HEK293 (cell line): ENCODE measurements at regions not wholly inside any gene's neighbourhood (a gene's known extent, or its start where the extent isn't known, plus 50 kb on each side); places are given as distances from the start of the nearest gene placed in this dataset.

Experiments used
- CTCF ChIA-PET: fragments of 350-600 bp; formaldehyde crosslinking; extraction: SDS; loops from one replicate; lab custom pipeline; 2021; ENCODE audit warnings: antibody characterized with exemption; lab: Yijun Ruan, JAX
- POLR2A ChIA-PET: fragments of 300-600 bp; formaldehyde crosslinking; extraction: SDS; loops from one replicate; lab custom pipeline; 2020; ENCODE audit warnings: antibody characterized with exemption, inconsistent platforms; lab: Yijun Ruan, JAX
- H3K27ac ChIP-seq: fragments of 200-500 bp; sonication (Bioruptor generic); 2 replicates; pipeline ENCODE4 v1.5.1; 2014; ENCODE audit warnings: low read depth, low read length, control low read depth, inconsistent platforms; ENCODE audit errors: extremely low read depth
- H3K36me3 ChIP-seq, 2 experiments: fragments of 200-500 bp in 1 of 2; sonication (Bioruptor generic) in 1 of 2; 1 replicate in 1 of 2; 2 replicates in 1 of 2; pipeline ENCODE4 v1.5.1; 2014 to 2017; ENCODE audit warnings: inconsistent platforms in 2 of 2, low read length in 2 of 2; ENCODE audit not compliant: control insufficient read depth in 2 of 2, insufficient read depth in 1 of 2
- H3K4me1 ChIP-seq: fragments of 200-500 bp; sonication (Bioruptor generic); 2 replicates; pipeline ENCODE4 v1.5.1; 2014; ENCODE audit warnings: mild to moderate bottlenecking, low read length, inconsistent platforms; ENCODE audit not compliant: control insufficient read depth, insufficient read depth
- H3K4me3 ChIP-seq: 2 replicates; pipeline ENCODE4 v1.5.1; 2011; ENCODE audit warnings: low read depth, mild to moderate bottlenecking, control low read depth, low read length, moderate library complexity
- H3K9me3 ChIP-seq: fragments of 200-500 bp; sonication (Bioruptor generic); 2 replicates; pipeline ENCODE4 v1.5.1; 2014; ENCODE audit warnings: low read depth, low read length, inconsistent platforms; ENCODE audit not compliant: control insufficient read depth, insufficient read depth
- AEBP2 ChIP-seq: fragments of 450-650 bp; formaldehyde crosslinking; IDR thresholded peaks from 2 replicates; pipeline ENCODE4 v1.5.1; 2016; ENCODE audit warnings: missing biosample characterization, missing genetic modification characterization, borderline replicate concordance
- IKZF3 ChIP-seq: fragments of 450-650 bp; IDR thresholded peaks from 2 replicates; pipeline ENCODE4 v1.5.0; 2018; ENCODE audit warnings: missing biosample characterization, mild to moderate bottlenecking, missing genetic modification characterization, moderate library complexity
- KLF10 ChIP-seq: fragments of 450-650 bp; IDR thresholded peaks from 2 replicates; pipeline ENCODE4 v1.5.1; 2018; ENCODE audit warnings: missing biosample characterization, mild to moderate bottlenecking, missing genetic modification characterization
- KLF7 ChIP-seq: fragments of 450-650 bp; formaldehyde crosslinking; IDR thresholded peaks from 2 replicates; pipeline ENCODE4 v1.5.1; 2016; ENCODE audit warnings: missing biosample characterization, missing genetic modification characterization, borderline replicate concordance
- REPIN1 ChIP-seq: fragments of 450-650 bp; formaldehyde crosslinking; IDR thresholded peaks from 2 replicates; pipeline ENCODE4 v1.5.1; 2017; ENCODE audit warnings: missing biosample characterization, missing genetic modification characterization, low read depth
- SALL2 ChIP-seq: fragments of 450-650 bp; formaldehyde crosslinking; IDR thresholded peaks from 2 replicates; pipeline ENCODE4 v1.5.0; 2017; ENCODE audit warnings: missing biosample characterization, mild to moderate bottlenecking, missing genetic modification characterization, borderline replicate concordance
- YY2 ChIP-seq: fragments of 450-650 bp; formaldehyde crosslinking; IDR thresholded peaks from 2 replicates; pipeline ENCODE4 v1.5.1; 2016; ENCODE audit warnings: missing biosample characterization, missing genetic modification characterization
- ZEB2 ChIP-seq: fragments of 450-650 bp; formaldehyde crosslinking; IDR thresholded peaks from 2 replicates; pipeline ENCODE4 v1.5.1; 2016; ENCODE audit warnings: missing biosample characterization, missing genetic modification characterization
- ZFHX2 ChIP-seq: fragments of 450-650 bp; formaldehyde crosslinking; conservative IDR thresholded peaks from 2 replicates; pipeline ENCODE4 v1.5.1; 2016; ENCODE audit warnings: missing biosample characterization, missing genetic modification characterization
- ZFP69B ChIP-seq: fragments of 450-650 bp; formaldehyde crosslinking; IDR thresholded peaks from 2 replicates; pipeline ENCODE4 v1.5.1; 2016; ENCODE audit warnings: missing biosample characterization, missing genetic modification characterization
- ZNF112 ChIP-seq: fragments of 450-650 bp; formaldehyde crosslinking; IDR thresholded peaks from 2 replicates; pipeline ENCODE4 v1.5.0; 2017; ENCODE audit warnings: missing biosample characterization, missing genetic modification characterization
- ZNF121 ChIP-seq: fragments of 450-650 bp; formaldehyde crosslinking; IDR thresholded peaks from 2 replicates; pipeline ENCODE4 v1.5.1; 2016; ENCODE audit warnings: missing biosample characterization, missing genetic modification characterization
- ZNF133 ChIP-seq: fragments of 450-650 bp; formaldehyde crosslinking; IDR thresholded peaks from 2 replicates; pipeline ENCODE4 v1.5.1; 2016; ENCODE audit warnings: missing biosample characterization, missing genetic modification characterization
- ZNF24 ChIP-seq: fragments of 450-650 bp; formaldehyde crosslinking; IDR thresholded peaks from 2 replicates; pipeline ENCODE4 v1.5.1; 2016; ENCODE audit warnings: missing biosample characterization, missing genetic modification characterization
- ZNF521 ChIP-seq: fragments of 450-650 bp; formaldehyde crosslinking; IDR thresholded peaks from 2 replicates; pipeline ENCODE4 v1.5.1; 2017; ENCODE audit warnings: missing biosample characterization, mild to moderate bottlenecking, missing genetic modification characterization
- ZNF530 ChIP-seq: fragments of 450-650 bp; formaldehyde crosslinking; IDR thresholded peaks from 2 replicates; pipeline ENCODE4 v1.5.1; 2016; ENCODE audit warnings: low read depth, missing biosample characterization, missing genetic modification characterization
- ZNF561 ChIP-seq: fragments of 450-650 bp; IDR thresholded peaks from 2 replicates; pipeline ENCODE4 v1.5.1; 2018; ENCODE audit warnings: missing biosample characterization, missing genetic modification characterization, borderline replicate concordance
- ZNF600 ChIP-seq: fragments of 450-650 bp; formaldehyde crosslinking; IDR thresholded peaks from 2 replicates; pipeline ENCODE4 v1.5.1; 2016; ENCODE audit warnings: missing biosample characterization, missing genetic modification characterization
- ZNF626 ChIP-seq: fragments of 450-650 bp; sonication (Bioruptor Pico); formaldehyde crosslinking; IDR thresholded peaks from 2 replicates; pipeline ENCODE4 v1.5.1; 2018; ENCODE audit warnings: missing biosample characterization, missing genetic modification characterization, inconsistent platforms
- ZNF629 ChIP-seq: fragments of 450-650 bp; formaldehyde crosslinking; IDR thresholded peaks from 2 replicates; pipeline ENCODE4 v1.5.1; 2017; ENCODE audit warnings: missing biosample characterization, missing genetic modification characterization
- ZNF664 ChIP-seq: fragments of 450-650 bp; formaldehyde crosslinking; IDR thresholded peaks from 2 replicates; pipeline ENCODE4 v1.5.1; 2016; ENCODE audit warnings: missing biosample characterization, missing genetic modification characterization
- ZNF76 ChIP-seq: fragments of 450-650 bp; formaldehyde crosslinking; IDR thresholded peaks from 2 replicates; pipeline ENCODE4; 2016; ENCODE audit warnings: low read depth, missing biosample characterization, missing genetic modification characterization, borderline replicate concordance
- ZNF830 ChIP-seq: fragments of 450-650 bp; IDR thresholded peaks from 2 replicates; pipeline ENCODE4 v1.5.0; 2018; ENCODE audit warnings: missing biosample characterization, missing genetic modification characterization, low read depth, mild to moderate bottlenecking, moderate library complexity
- ZXDB ChIP-seq: fragments of 450-650 bp; formaldehyde crosslinking; IDR thresholded peaks from 2 replicates; pipeline ENCODE4 v1.5.1; 2016; ENCODE audit warnings: missing biosample characterization, missing genetic modification characterization
- TF ChIP-seq, protein P1 (sequence below): fragments of 450-650 bp; formaldehyde crosslinking; IDR thresholded peaks from 2 replicates; pipeline ENCODE4 v1.5.1; 2016; ENCODE audit warnings: missing biosample characterization, missing genetic modification characterization
- TF ChIP-seq, protein P2 (sequence below): fragments of 450-650 bp; formaldehyde crosslinking; IDR thresholded peaks from 2 replicates; pipeline ENCODE4 v1.5.1; 2016; ENCODE audit warnings: missing biosample characterization, missing genetic modification characterization

DNA sequence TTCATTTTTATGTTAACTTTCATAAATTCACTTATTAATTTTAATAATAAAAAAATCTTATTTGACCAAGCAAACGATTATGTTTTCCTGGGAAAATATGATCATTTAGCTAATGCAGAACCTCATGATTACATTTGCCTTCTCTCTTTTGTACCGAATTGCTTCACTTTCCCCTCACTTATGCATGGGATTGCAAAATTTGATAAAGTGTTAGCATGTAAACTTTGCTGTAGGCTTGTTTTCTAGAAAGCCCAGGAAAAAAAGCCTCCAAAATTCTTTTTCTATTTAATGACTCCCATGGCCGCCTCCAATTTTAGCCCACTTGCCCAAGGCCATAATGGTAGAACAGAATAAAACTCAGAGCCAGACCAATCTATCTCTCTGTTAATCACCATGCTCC lies 82.8 kb upstream of the FBXL7 start:
- CTCF ChIA-PET: interaction anchor here (1.1 kb wide), 1 partner anchor 8 kb away, joined by 3 read pairs; no protein-coding TSS in a partner anchor
- POLR2A ChIA-PET: no interaction called here
- no peaks in the 10 kb centered on the region for H3K36me3 ChIP-seq
- no peak overlapping the region for H3K4me3 ChIP-seq
- H3K9me3 ChIP-seq: no peaks in the 10 kb centered on the region
- TF ChIP-seq ZNF133 (tag by site-specific recombination): no peak
- TF ChIP-seq, protein P1, sequence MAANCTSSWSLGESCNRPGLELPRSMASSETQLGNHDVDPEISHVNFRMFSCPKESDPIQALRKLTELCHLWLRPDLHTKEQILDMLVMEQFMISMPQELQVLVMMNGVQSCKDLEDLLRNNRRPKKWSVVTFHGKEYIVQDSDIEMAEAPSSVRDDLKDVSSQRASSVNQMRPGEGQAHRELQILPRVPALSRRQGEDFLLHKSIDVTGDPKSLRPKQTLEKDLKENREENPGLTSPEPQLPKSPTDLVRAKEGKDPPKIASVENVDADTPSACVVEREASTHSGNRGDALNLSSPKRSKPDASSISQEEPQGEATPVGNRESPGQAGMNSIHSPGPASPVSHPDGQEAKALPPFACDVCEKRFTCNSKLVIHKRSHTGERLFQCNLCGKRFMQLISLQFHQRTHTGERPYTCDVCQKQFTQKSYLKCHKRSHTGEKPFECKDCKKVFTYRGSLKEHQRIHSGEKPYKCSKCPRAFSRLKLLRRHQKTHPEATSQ (tag by site-specific recombination): no peak
- no peak for TF ChIP-seq IKZF3 (tag by site-specific recombination)
- no peak for TF ChIP-seq ZNF121 (tag by site-specific recombination)
- no peak for TF ChIP-seq REPIN1 (tag by site-specific recombination)
- no peak for TF ChIP-seq ZNF629 (tag by site-specific recombination)
- TF ChIP-seq ZNF112 (tag by site-specific recombination): no peak
- no peak for TF ChIP-seq ZNF24 (tag by site-specific recombination)
- no peak for TF ChIP-seq ZNF626 (tag by site-specific recombination)
- H3K4me1 ChIP-seq: no peaks in the 10 kb centered on the region
- H3K27ac ChIP-seq: no peak overlapping the region

- TF ChIP-seq ZNF561 (tag by site-specific recombination) (no peak), ZNF521 (tag by site-specific recombination) (no peak), ZNF626 (tag by site-specific recombination) (no peak), ZFP69B (tag by site-specific recombination) (no peak), ZEB2 (tag by site-specific recombination) (no peak), ZNF600 (tag by site-specific recombination) (no peak), KLF7 (tag by site-specific recombination) (no peak), ZNF530 (tag by site-specific recombination) (no peak), ZNF664 (tag by site-specific recombination) (no peak), ZNF133 (tag by site-specific recombination) (no peak), ZXDB (tag by site-specific recombination) (no peak), YY2 (no peak), ZFHX2 (tag by site-specific recombination) (no peak), KLF10 (tag by site-specific recombination) (no peak), ZNF830 (tag by site-specific recombination) (no peak), SALL2 (tag by site-specific recombination) (no peak), ZNF76 (no peak), AEBP2 (no peak)
- TF ChIP-seq, protein P1 (tag by site-specific recombination): no peak
- TF ChIP-seq, protein P2, sequence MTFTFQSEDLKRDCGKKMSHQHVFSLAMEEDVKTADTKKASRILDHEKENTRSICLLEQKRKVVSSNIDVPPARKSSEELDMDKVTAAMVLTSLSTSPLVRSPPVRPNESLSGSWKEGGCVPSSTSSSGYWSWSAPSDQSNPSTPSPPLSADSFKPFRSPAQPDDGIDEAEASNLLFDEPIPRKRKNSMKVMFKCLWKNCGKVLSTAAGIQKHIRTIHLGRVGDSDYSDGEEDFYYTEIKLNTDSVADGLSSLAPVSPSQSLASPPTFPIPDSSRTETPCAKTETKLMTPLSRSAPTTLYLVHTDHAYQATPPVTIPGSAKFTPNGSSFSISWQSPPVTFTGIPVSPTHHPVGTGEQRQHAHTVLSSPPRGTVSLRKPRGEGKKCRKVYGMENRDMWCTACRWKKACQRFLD: no peak
- H3K27ac ChIP-seq: no peak overlapping the region
- no peaks in the 10 kb centered on the region for H3K4me1 ChIP-seq
- H3K4me3 ChIP-seq: no peak overlapping the region
- no peaks in the 10 kb centered on the region for H3K9me3 ChIP-seq
- POLR2A ChIA-PET: no interaction called here
- no peaks in the 10 kb centered on the region for H3K36me3 ChIP-seq
- CTCF ChIA-PET: no interaction called here
Observed at GRCh38 chr5:15406478-15406877, 93.5 kb upstream of the FBXL7 start.
